HG03175 (cell line): ENCODE measurements at regions not wholly inside any gene's neighbourhood (a gene's known extent, or its start where the extent isn't known, plus 50 kb on each side); places are given as distances from the start of the nearest gene placed in this dataset.
"Not testable (repeated sequence)": the region's sequence is repeated elsewhere in the genome, so short reads cannot be mapped to it uniquely, and the experiment has no call there.

ENCODE experiments used
- ATAC-seq: cut with Tn5 transposase; IDR thresholded peaks from one replicate; pipeline ENCODE4 v1.9.1; 2021; ENCODE audit warnings: mild to moderate bottlenecking, moderate library complexity; ENCODE audit not compliant: unreplicated experiment

DNA sequence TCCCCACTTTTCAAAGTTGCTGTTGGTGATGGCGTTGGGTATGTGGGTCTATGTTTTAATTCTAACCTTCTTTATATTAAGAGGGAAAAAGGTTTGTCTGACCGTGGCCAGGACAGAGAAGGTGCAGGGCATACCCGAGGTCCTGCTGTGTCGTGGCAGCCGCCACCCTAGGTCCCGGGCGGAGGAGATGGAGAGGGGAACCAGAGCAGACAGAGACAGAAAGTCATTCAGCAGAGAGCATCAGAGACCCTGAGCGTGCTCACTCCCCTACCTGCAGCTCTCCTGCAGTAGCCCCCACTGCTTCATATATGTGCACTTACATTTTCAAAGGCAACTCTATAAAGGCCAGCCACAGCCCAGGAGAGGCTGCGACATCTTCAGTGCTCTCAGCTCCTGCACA, 327.2 kb upstream of the TNRC6C start:
- no peak for ATAC-seq

DNA sequence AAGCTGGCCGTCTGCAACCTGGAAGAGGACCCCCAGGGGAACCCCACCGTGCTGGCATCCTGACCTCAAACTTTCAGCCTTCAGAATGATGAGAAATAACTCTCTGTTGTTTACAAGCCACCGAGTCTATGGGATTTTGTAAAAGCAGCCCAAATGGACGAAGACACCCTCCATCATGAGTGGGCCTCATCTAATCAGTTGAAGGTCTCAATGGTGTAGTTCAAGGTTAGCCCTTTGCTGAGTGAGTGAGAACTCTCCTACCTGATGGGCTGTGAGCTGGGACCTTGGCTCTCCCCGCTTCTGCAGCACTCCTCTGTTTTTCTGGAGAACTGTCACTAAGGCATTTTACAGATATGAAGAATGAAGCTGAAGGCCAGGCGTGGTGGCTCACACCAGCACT, 325.9 kb upstream of the TNRC6C start:
- ATAC-seq: no peak

- no peak for ATAC-seq
These were observed 323.8 kb upstream of the TNRC6C start for GRCh38 chr17:77634710-77635109.

GRCh38 chr17:77635176-77635575, 323.3 kb upstream of the TNRC6C start:
- ATAC-seq: no peak

DNA sequence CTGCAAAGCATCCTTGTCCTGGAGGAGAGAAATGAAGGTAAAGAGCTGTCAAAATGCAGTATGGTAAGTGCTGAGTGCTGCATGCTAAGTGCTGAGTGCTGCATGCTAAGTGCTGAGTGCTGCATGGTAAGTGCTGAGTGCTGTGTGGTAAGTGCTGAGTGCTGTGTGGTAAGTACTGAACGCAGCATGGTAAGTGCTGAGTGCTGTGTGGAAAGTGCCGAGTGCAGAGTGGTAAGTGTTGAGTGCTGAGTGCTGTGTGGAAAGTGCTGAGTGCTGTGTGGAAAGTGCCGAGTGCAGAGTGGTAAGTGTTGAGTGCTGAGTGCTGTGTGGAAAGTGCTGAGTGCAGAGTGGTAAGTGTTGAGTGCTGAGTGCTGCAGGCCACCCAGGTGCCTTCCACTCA, 322.7 kb upstream of the TNRC6C start:
- not testable (repeated sequence) for ATAC-seq

- ATAC-seq: no peak
These were observed 321.4 kb upstream of the TNRC6C start for GRCh38 chr17:77636835-77637817.

DNA sequence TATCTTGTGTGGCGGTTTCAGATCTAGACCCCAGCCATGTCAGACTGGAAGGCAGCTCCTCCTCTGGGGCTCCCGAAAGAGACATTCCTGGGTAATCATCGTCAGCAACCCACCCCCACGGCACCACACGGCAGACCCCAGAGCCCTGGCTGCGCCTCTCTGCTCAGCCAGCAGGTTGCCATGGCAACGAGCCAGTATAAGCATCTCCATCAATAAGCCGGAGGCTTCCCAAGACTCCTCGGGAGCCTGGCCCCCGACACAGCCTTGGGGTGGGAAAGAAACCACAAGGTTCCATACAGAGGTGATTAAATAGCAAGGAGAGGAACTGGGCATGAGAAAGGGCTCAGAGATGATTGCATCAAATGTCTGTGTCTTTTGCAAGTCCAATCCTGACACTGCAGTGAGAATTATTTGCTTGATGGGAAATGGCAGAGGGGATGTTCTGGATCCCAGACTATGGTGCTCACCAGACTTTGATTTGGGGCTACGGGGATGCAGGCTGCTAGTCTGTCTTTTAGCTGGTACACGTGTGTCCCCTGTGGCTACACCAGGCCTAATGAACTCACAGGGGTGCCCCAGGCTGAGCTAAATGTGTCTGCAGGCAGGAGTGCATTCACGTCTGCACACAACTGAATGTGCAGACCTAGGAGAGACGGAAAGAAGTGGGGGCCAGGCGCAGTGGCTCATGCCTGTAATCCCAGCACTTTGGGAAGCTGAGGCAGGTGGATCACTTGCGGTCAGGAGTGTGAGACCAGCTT, 320.5 kb upstream of the TNRC6C start:
- ATAC-seq: no peak

- no peak for ATAC-seq
These were observed 318.3 kb upstream of the TNRC6C start for GRCh38 chr17:77640252-77640651.

GRCh38 chr17:77640916-77641605, 317.4 kb upstream of the TNRC6C start:
- ATAC-seq: no peak

DNA sequence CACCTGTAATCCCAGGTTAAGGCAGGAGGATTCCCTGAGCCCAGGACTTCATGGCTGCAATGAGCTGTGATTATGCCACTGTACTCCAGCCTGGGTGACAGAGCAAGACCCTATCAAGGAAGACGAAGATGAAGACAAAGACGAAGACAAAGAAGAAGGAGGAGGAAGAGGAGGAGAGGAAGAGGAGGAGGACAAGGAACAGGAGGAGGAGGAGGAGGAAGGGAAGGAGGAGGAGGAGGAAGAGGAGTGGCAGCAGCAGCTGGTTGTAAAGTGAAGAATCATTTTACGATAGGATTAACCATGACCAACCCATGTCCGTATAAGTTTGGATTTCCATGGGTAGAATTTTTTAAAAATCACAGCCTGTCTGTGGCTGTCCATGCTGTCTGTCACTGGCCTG, 316.8 kb upstream of the TNRC6C start:
- no peak for ATAC-seq

DNA sequence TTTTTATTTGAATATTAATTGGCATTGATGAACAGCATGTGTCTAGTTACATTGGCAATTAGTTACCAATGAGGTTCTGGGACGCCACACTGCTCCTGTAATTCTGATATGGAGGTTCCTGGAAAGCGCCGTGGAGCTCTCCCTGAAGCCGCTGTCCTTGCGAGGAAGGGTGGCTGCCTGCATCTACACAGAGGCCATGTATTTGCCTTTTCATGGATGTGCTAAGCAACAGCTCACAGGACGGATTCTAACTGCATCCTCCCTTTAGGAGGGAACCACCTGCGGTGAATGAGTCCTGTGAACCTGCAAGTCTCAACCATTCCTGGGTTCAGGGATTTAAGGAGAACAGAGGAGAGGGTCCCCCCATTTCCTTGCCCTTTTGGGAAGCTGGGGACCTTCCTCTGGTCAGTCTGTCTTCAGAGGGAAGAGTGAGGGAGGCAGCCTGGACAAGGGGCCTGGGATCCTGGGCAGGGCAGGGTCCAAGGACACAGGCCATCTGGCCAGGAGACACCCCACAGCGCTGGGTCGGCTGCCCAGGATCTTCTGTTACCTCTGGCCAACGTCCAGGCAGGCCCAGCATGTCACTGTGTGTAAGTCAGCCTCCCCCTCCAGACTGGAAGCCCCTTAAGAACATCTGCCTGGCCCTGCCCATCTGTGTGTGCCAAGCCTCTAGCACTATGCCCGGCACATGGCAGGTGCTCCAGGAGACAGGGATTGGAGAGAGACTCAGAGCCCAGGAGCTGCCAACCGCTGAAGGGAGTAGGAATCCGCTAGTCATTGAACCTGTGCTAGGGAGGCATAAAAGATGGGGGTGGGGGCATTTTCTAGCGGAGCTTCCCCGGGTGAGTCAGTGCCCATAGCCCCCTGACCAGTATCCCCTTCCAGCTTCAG, 314.1 kb upstream of the TNRC6C start:
- ATAC-seq: no peak

- ATAC-seq: no peak
These were observed 313.1 kb upstream of the TNRC6C start for GRCh38 chr17:77645072-77646045.

GRCh38 chr17:77646046-77646430, 312.5 kb upstream of the TNRC6C start:
- ATAC-seq: no peak

DNA sequence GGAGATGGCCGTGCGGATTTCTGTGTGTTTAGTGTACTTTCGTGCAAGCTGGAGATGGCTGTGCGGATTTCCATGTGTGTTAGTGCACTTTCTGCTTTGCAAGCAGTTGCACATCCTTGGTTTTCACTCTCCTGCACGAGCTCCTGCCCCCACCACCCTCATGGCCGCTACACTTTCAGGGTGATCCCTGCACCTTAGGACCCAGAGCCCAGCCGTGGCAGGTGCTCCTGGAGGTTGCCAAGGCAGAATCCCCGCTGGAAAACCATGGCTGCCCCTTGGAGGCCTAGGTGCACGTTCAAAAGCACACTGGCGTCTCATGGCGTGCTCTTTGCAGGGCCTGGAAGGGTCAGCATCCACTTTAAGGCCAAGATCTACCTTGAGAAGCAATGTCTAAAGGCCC, 311.0 kb upstream of the TNRC6C start:
- no peak for ATAC-seq

DNA sequence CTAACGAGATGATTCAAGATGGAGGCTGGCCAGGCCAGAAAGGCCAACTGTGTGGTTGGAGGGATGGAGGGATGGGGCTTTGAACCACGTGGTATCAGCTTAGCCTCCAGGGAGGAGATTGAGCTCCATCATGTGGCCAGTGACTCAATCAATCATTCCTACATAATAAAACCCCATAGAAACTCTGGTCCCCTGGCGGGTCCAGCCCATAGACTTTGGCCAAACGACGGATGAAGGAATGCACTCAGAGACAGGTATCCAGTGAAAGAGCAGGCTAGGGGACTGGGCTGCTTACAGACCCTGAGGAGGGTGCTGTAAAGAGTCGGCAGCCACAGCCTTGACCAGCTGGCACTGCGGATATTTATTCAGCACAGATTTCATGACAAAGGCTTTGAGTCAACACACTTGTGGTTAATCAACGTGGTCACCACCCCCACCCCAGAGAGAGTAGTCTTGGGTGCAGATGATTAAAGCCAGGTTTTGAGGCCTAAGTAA, 308.7 kb upstream of the TNRC6C start:
- no peak for ATAC-seq

- ATAC-seq: no peak
These were observed 306.5 kb upstream of the TNRC6C start for GRCh38 chr17:77651988-77652387.

DNA sequence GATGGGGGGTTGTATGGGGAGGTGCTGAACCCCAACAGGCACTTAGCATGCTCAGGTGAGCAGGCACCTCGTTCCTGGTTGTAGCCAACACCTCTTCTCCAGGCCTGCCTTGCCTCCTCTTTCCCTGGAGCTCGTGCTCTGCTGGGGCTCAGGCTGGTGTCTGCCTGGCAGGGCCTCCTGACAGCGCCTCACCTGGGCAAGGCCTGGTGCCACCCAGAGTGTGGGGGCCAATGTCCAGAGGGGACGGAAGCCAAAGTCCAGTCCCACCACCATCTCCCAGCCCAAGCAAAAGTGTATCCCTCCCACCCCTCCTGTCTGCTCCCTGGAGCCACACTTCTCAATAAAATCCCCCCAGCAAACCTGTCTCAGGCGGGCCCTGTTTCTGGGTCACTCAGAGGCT, 304.2 kb upstream of the TNRC6C start:
- ATAC-seq: no peak

- ATAC-seq: no peak
These were observed 303.7 kb upstream of the TNRC6C start for GRCh38 chr17:77654850-77655249.

- no peak for ATAC-seq
These were observed 302.4 kb upstream of the TNRC6C start for GRCh38 chr17:77656054-77656453.
